GM12873 (cell line): ENCODE measurements at regions not wholly inside any gene's neighbourhood (a gene's known extent, or its start where the extent isn't known, plus 50 kb on each side); places are given as distances from the start of the nearest gene placed in this dataset.

ENCODE experiments used
- CTCF ChIP-seq: IDR thresholded peaks from 2 replicates; pipeline ENCODE4 v1.5.1; 2012; ENCODE audit warnings: low read depth, mild to moderate bottlenecking, moderate library complexity, low read length, control low read depth; ENCODE audit not compliant: insufficient read depth; ENCODE audit errors: missing control alignments

GRCh38 chr2:10520154-10520553 is 72.0 kb upstream of the ODC1 start:
- TF ChIP-seq CTCF: peak; percentile 45

- no peak for TF ChIP-seq CTCF
These were observed 71.2 kb upstream of the ODC1 start for GRCh38 chr2:10519394-10519740.

DNA sequence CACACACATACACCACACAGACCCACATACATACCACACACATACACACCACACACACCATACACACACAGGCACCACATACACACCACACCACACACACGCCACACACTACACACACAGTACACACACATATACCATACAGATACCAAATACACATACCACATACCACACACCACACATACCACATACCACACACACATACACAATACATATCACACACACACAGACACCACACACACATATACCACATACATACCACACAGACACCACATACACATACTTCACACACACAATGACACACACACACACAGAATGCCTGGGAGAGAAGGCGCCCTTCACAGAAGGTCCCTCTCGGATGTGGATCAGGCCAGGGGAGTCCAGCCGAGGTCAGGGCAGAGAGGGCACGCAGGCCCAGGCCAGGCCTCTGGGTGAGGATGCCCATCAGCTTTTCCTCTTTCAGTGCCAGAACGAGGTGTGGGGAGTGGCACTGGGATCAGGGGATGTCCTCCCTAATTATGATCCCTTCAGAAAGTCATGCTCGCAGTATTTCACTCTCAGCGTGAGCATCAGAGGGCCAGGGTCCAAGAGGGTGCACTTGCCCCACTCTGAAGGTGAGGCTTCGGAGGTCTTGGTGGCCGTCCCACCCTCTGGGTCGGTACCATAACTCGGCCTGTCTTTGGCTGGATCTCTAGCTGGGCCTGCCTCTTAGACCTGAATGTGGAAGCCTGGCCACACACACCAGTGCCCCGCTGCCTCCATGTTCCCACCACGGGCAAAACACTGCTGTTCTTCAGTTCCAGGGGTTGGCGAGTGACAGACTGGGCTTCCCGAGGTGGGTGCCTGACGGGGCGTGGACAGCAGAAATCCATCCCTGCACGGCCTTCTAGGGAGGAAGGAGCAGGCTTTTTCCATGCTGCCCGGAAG is 70.6 kb upstream of the ODC1 start:
- TF ChIP-seq CTCF: no peak

GRCh38 chr2:10517351-10518043 is 69.4 kb upstream of the ODC1 start:
- TF ChIP-seq CTCF: no peak

DNA sequence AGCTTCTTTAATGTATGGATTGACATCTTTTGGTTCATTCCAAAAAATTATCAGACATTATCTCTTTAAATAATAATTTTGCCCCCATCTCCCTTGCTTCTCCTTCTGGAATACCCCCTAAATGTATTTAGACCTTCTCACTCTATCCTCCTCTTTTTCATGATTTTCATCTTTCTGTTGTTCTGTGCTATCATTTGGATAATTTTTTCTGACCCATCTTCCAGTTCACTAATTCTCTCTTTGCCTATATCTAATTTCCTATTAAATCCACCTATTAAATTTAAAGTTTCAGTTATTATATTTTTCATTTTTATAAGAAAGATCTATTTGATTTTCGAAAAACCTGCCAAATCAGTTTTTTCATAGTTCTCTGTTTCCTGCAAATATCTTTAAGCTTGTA is 67.8 kb upstream of the ODC1 start:
- no peak for TF ChIP-seq CTCF

DNA sequence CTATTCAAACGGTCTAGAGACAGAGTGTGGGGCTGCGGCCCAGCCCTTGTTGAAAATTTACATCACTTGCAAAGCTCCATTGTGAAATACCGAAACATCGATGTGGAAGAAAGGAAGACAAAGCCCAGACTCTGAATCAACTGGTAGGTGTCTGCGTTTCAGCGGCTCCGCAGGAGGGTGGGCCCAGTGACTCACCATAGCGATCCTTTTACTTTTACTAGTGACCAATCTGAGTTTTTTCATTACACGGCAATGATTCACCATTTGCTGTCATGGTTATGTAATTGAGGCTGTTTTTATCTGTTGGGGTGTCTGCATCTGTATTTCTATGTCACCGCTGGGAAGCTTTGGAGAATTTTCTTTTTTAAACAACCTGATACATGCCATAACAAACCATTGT is 66.6 kb upstream of the ODC1 start:
- no peak for TF ChIP-seq CTCF

DNA sequence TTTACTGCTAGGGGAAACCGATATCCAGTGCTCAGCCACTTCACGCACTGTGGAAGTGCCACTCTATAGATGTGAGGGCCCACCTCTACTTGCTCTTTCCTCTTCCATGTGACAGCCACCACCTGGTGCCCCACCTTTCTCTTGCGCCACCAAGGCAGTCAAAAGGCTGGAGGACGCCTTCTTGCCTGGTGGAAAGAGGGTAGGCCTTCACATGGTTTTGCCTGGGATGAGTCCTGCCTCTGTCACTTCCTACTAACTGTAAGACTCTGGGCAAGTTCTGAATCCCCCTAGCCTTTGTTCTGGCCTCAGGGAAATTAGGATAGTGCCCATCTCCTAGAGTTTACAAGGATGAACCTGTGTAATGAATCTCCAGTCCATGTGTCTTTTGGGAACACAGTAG is 66.1 kb upstream of the ODC1 start:
- no peak for TF ChIP-seq CTCF
